PC-3 (cell line): ENCODE measurements at regions not wholly inside any gene's neighbourhood (a gene's known extent, or its start where the extent isn't known, plus 50 kb on each side); places are given as distances from the start of the nearest gene placed in this dataset.

Source experiments
- ATAC-seq: fragments of 200-7000 bp; cut with Tn5 transposase; 2 replicates; pipeline ENCODE4 v1.9.1; 2020; ENCODE audit warnings: mild to moderate bottlenecking, moderate library complexity
- BruUV-seq: library from RNA; stranded (reverse); fragments of 400-500 nt; replicated peaks from 2 replicates; lab custom pipeline; 2021; lab: Mats Ljungman, UMichigan
- CTCF ChIA-PET: fragments of 300-600 bp; sonication (Branson Sonifier 250); formaldehyde crosslinking; loops from one replicate; lab custom pipeline; 2022; ENCODE audit warnings: antibody characterized with exemption; lab: Charles Lee
- POLR2A ChIA-PET: fragments of 300-600 bp; sonication (Branson Sonifier 250); formaldehyde crosslinking; loops from one replicate; lab custom pipeline; 2022; ENCODE audit warnings: antibody characterized with exemption; ENCODE audit not compliant: unreplicated experiment; lab: Charles Lee
- DNase-seq: peaks from one replicate; pipeline ENCODE4 v3.0.0-alpha.2; 2015
- H2AFZ ChIP-seq: fragments of 300-600 bp; sonication (generic); 2 replicates; pipeline ENCODE4 v1.6.0; 2016; ENCODE audit warnings: antibody characterized with exemption, low read length
- H3F3A ChIP-seq: fragments of 300-600 bp; sonication (generic); one replicate; pipeline ENCODE4 v1.6.0; 2017; ENCODE audit warnings: antibody characterized with exemption, low read length, control low read depth, mild to moderate bottlenecking; ENCODE audit not compliant: unreplicated experiment
- H3K27ac ChIP-seq: fragments of 300-600 bp; sonication (generic); 2 replicates; pipeline ENCODE4 v1.5.1; 2016; ENCODE audit warnings: mild to moderate bottlenecking, low read length
- H3K27me3 ChIP-seq: fragments of 300-600 bp; sonication (generic); 2 replicates; pipeline ENCODE4 v1.6.1; 2016; ENCODE audit warnings: low read length, mixed read lengths
- H3K36me3 ChIP-seq: fragments of 300-600 bp; sonication (generic); 2 replicates; pipeline ENCODE4 v1.6.1; 2016; ENCODE audit warnings: low read depth, mixed run types, low read length, mixed read lengths
- H3K4me1 ChIP-seq: fragments of 300-600 bp; sonication (generic); 2 replicates; pipeline ENCODE4 v1.5.1; 2016; ENCODE audit warnings: low read length; ENCODE audit not compliant: insufficient read depth
- H3K4me2 ChIP-seq: fragments of 300-600 bp; sonication (generic); 2 replicates; pipeline ENCODE4 v1.6.0; 2016; ENCODE audit warnings: low read length
- H3K4me3 ChIP-seq: fragments of 300-600 bp; sonication (generic); 2 replicates; pipeline ENCODE4 v1.5.1; 2016; ENCODE audit warnings: mild to moderate bottlenecking, low read length, mixed read lengths
- H3K79me2 ChIP-seq: fragments of 300-600 bp; sonication (generic); 2 replicates; pipeline ENCODE4 v1.6.1; 2017; ENCODE audit warnings: low read length, mixed read lengths
- H3K9ac ChIP-seq: fragments of 300-600 bp; sonication (generic); 2 replicates; pipeline ENCODE4 v1.6.0; 2016; ENCODE audit warnings: mild to moderate bottlenecking, low read length
- H3K9me2 ChIP-seq: fragments of 300-600 bp; sonication (generic); replicated peaks from 2 replicates; pipeline ENCODE4 v1.6.1; 2016; ENCODE audit warnings: mixed run types, low read length, mixed read lengths
- H3K9me3 ChIP-seq: fragments of 300-600 bp; sonication (generic); 2 replicates; pipeline ENCODE4 v1.6.1; 2016; ENCODE audit warnings: low read length, mixed read lengths
- H4K20me1 ChIP-seq: fragments of 300-600 bp; sonication (generic); 2 replicates; pipeline ENCODE4 v1.6.1; 2016; ENCODE audit warnings: low read length, mixed read lengths
- CTCF ChIP-seq: fragments of 300-600 bp; sonication (generic); conservative IDR thresholded peaks from 2 replicates; pipeline ENCODE4 v1.5.1; 2017; ENCODE audit warnings: antibody characterized with exemption, low read depth, mild to moderate bottlenecking, low read length
- EZH2 ChIP-seq: fragments of 300-600 bp; sonication (generic); IDR thresholded peaks from one replicate; pipeline ENCODE4 v1.6.1; 2017; ENCODE audit warnings: antibody characterized with exemption, mild to moderate bottlenecking, low read length; ENCODE audit not compliant: unreplicated experiment
- EZH2phosphoT487 ChIP-seq: fragments of 300-600 bp; sonication (generic); IDR thresholded peaks from 2 replicates; pipeline ENCODE4 v1.6.1; 2018; ENCODE audit warnings: mild to moderate bottlenecking, antibody characterized with exemption, low read length, borderline replicate concordance
- intact Hi-C: fragments of 100-400 bp; cut with micrococcal nuclease; formaldehyde crosslinking; loops from 2 replicates; pipeline ENCODE4 v1.9.0; 2023

- H3K4me2 ChIP-seq = no peak overlapping the region
- TF ChIP-seq EZH2 = no peak
- TF ChIP-seq CTCF = no peak
- no peak for TF ChIP-seq EZH2phosphoT487
- no peaks in the 10 kb centered on the region for H3K9me2 ChIP-seq
- H3K9me3 ChIP-seq = no peaks in the 10 kb centered on the region
- H3K4me1 ChIP-seq = no peaks in the 10 kb centered on the region
- H3K9ac ChIP-seq = no peak overlapping the region
- no peak overlapping the region for H2AFZ ChIP-seq
- ChIA-PET CTCF (no interaction called here), POLR2A (no interaction called here)
- H3K36me3 ChIP-seq = no peaks in the 10 kb centered on the region
- intact Hi-C loops = no loop called here
- DNase-seq (no peak), ATAC-seq (no peak)
- H3K4me3 ChIP-seq = no peak overlapping the region
- H3K79me2 ChIP-seq = no peaks in the 10 kb centered on the region
- H4K20me1 ChIP-seq = no peaks in the 10 kb centered on the region
- no TSS peak for BruUV-seq
- H3K27me3 ChIP-seq = no peaks in the 10 kb centered on the region
- no peak overlapping the region for H3K27ac ChIP-seq
- H3F3A ChIP-seq = no peaks in the 10 kb centered on the region
Measured at GRCh38 chrX:136933611-136934145, 53.2 kb upstream of the RBMX start.

GRCh38 chrX:136931661-136932060 is 51.1 kb upstream of the RBMX start:
- ATAC-seq (no peak), DNase-seq (no peak)
- Histone ChIP-seq H3K27me3 (no peaks in the 10 kb centered on the region), H3K4me1 (no peaks in the 10 kb centered on the region), H3K79me2 (no peaks in the 10 kb centered on the region), H3K36me3 (no peaks in the 10 kb centered on the region), H3F3A (no peaks in the 10 kb centered on the region), H3K9me2 (no peaks in the 10 kb centered on the region), H3K27ac (no peak overlapping the region), H2AFZ (no peak overlapping the region), H3K9ac (no peak overlapping the region), H3K9me3 (no peaks in the 10 kb centered on the region), H3K4me2 (no peak overlapping the region), H4K20me1 (no peaks in the 10 kb centered on the region), H3K4me3 (no peak overlapping the region)
- intact Hi-C loops = no loop called here
- POLR2A ChIA-PET = no interaction called here
- CTCF ChIA-PET = no interaction called here
- BruUV-seq = no TSS peak
- TF ChIP-seq EZH2phosphoT487 (no peak), CTCF (no peak), EZH2 (no peak)
